WTC11 (cell line): ENCODE measurements at regions not wholly inside any gene's neighbourhood (a gene's known extent, or its start where the extent isn't known, plus 50 kb on each side); places are given as distances from the start of the nearest gene placed in this dataset.
"Not testable (repeated sequence)": the region's sequence is repeated elsewhere in the genome, so short reads cannot be mapped to it uniquely, and the experiment has no call there.

Experiments
- CREB1 ChIP-seq: sonication (generic); formaldehyde crosslinking; IDR thresholded peaks from 2 replicates; pipeline ENCODE4 v1.8.0; 2023; ENCODE audit warnings: mild to moderate bottlenecking, missing genetic modification reagents
- ETV6 ChIP-seq: sonication (generic); formaldehyde crosslinking; IDR thresholded peaks from 2 replicates; pipeline ENCODE4 v1.8.1; 2022; ENCODE audit warnings: mild to moderate bottlenecking, missing genetic modification reagents
- TF ChIP-seq, protein P1 (sequence below): fragments of 200-600 bp; IDR thresholded peaks from 2 replicates; pipeline ENCODE4 v1.8.0; 2022; ENCODE audit warnings: antibody characterized with exemption
- TF ChIP-seq, protein P2 (sequence below): sonication (generic); formaldehyde crosslinking; IDR thresholded peaks from 2 replicates; pipeline ENCODE4 v1.8.1; 2022; ENCODE audit warnings: low read depth, missing genetic modification reagents, borderline replicate concordance
- TF ChIP-seq, protein P3 (sequence below): fragments of 250-450 bp; sonication (Bioruptor Pico); IDR thresholded peaks from 2 replicates; pipeline ENCODE4 v1.9.0; 2021; ENCODE audit warnings: moderate library complexity, mild to moderate bottlenecking, inconsistent platforms, borderline replicate concordance
- TF ChIP-seq, protein P4 (sequence below): sonication (generic); formaldehyde crosslinking; IDR thresholded peaks from 2 replicates; pipeline ENCODE4 v1.8.0; 2022; ENCODE audit warnings: mild to moderate bottlenecking, missing genetic modification reagents

DNA sequence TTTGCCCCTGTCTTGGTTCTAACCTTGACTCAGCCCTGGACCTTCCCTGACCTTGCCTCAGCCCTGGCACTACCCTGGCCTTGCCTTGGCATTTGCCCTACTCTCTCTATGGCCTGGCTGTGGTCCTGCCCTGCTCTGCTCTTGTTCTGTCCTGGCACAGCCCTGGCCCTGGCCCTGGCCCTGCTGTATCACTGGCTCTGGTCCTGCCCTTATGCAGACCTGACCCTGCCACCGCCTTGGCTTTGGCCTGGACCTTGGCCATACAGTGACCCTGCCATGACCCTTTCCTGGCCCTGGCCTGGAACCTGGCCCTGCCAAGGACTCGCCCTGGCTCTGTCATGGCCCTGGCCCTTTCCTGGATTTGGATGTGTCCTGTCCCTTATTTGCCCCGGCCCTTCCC, 4892.7 kb upstream of the OR11H1 start:
- TF ChIP-seq, protein P1, sequence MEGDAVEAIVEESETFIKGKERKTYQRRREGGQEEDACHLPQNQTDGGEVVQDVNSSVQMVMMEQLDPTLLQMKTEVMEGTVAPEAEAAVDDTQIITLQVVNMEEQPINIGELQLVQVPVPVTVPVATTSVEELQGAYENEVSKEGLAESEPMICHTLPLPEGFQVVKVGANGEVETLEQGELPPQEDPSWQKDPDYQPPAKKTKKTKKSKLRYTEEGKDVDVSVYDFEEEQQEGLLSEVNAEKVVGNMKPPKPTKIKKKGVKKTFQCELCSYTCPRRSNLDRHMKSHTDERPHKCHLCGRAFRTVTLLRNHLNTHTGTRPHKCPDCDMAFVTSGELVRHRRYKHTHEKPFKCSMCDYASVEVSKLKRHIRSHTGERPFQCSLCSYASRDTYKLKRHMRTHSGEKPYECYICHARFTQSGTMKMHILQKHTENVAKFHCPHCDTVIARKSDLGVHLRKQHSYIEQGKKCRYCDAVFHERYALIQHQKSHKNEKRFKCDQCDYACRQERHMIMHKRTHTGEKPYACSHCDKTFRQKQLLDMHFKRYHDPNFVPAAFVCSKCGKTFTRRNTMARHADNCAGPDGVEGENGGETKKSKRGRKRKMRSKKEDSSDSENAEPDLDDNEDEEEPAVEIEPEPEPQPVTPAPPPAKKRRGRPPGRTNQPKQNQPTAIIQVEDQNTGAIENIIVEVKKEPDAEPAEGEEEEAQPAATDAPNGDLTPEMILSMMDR: not testable (repeated sequence)
- not testable (repeated sequence) for TF ChIP-seq CREB1 (CRISPR knock-in tag); ETV6
- TF ChIP-seq, protein P2, sequence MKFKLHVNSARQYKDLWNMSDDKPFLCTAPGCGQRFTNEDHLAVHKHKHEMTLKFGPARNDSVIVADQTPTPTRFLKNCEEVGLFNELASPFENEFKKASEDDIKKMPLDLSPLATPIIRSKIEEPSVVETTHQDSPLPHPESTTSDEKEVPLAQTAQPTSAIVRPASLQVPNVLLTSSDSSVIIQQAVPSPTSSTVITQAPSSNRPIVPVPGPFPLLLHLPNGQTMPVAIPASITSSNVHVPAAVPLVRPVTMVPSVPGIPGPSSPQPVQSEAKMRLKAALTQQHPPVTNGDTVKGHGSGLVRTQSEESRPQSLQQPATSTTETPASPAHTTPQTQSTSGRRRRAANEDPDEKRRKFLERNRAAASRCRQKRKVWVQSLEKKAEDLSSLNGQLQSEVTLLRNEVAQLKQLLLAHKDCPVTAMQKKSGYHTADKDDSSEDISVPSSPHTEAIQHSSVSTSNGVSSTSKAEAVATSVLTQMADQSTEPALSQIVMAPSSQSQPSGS (CRISPR knock-in tag): not testable (repeated sequence)
- TF ChIP-seq, protein P3, sequence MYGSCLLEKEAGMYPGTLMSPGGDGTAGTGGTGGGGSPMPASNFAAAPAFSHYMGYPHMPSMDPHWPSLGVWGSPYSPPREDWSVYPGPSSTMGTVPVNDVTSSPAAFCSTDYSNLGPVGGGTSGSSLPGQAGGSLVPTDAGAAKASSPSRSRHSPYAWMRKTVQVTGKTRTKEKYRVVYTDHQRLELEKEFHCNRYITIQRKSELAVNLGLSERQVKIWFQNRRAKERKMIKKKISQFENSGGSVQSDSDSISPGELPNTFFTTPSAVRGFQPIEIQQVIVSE (CRISPR knock-in tag): not testable (repeated sequence)
- TF ChIP-seq, protein P4, sequence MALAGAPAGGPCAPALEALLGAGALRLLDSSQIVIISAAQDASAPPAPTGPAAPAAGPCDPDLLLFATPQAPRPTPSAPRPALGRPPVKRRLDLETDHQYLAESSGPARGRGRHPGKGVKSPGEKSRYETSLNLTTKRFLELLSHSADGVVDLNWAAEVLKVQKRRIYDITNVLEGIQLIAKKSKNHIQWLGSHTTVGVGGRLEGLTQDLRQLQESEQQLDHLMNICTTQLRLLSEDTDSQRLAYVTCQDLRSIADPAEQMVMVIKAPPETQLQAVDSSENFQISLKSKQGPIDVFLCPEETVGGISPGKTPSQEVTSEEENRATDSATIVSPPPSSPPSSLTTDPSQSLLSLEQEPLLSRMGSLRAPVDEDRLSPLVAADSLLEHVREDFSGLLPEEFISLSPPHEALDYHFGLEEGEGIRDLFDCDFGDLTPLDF (CRISPR knock-in tag): not testable (repeated sequence)
